Neural cell (in vitro differentiated cells): ENCODE measurements at regions not wholly inside any gene's neighbourhood (a gene's known extent, or its start where the extent isn't known, plus 50 kb on each side); places are given as distances from the start of the nearest gene placed in this dataset.

Source experiments
- H2AFZ ChIP-seq: fragments of 200-600, 300-800 bp; sonication (generic), shearing (Covaris generic); 2 replicates; pipeline ENCODE4 v1.6.0; 2014; ENCODE audit warnings: low read depth, mild to moderate bottlenecking, antibody characterized with exemption, low read length, moderate library complexity
- H3F3A ChIP-seq: fragments of 200-600 bp; shearing (Covaris generic); 2 replicates; pipeline ENCODE4 v1.6.1; 2016; ENCODE audit warnings: mild to moderate bottlenecking, moderate library complexity, mixed read lengths, antibody characterized with exemption, low read length; ENCODE audit not compliant: insufficient read depth, poor library complexity, severe bottlenecking
- H3K27ac ChIP-seq: fragments of 200-600, 300-800 bp; sonication (generic), shearing (Covaris generic); 2 replicates; pipeline ENCODE4 v1.5.1; 2014; ENCODE audit warnings: mild to moderate bottlenecking, low read length, moderate library complexity
- H3K27me3 ChIP-seq: fragments of 300-800, 200-600 bp; sonication (generic), shearing (Covaris generic); 2 replicates; pipeline ENCODE4 v1.6.0; 2014; ENCODE audit warnings: mild to moderate bottlenecking, low read depth, low read length, moderate library complexity; ENCODE audit not compliant: insufficient read depth
- H3K36me3 ChIP-seq: fragments of 300-800, 200-600 bp; sonication (generic), shearing (Covaris generic); 2 replicates; pipeline ENCODE4 v1.5.1; 2014; ENCODE audit warnings: mild to moderate bottlenecking, antibody characterized with exemption, low read length, moderate library complexity; ENCODE audit not compliant: insufficient read depth
- H3K4me2 ChIP-seq: fragments of 300-800, 200-600 bp; sonication (generic), shearing (Covaris generic); 2 replicates; pipeline ENCODE4 v1.6.0; 2014; ENCODE audit warnings: mild to moderate bottlenecking, low read length
- H3K4me3 ChIP-seq: fragments of 300-800, 200-600 bp; sonication (generic), shearing (Covaris generic); 2 replicates; pipeline ENCODE4 v1.5.1; 2014; ENCODE audit warnings: mild to moderate bottlenecking, low read length, moderate library complexity
- H3K79me2 ChIP-seq: fragments of 200-600 bp; shearing (Covaris generic); replicated peaks from 2 replicates; pipeline ENCODE4 v1.6.0; 2014; ENCODE audit warnings: mild to moderate bottlenecking, low read length, moderate library complexity; ENCODE audit not compliant: insufficient read depth
- H3K9ac ChIP-seq: fragments of 300-800, 200-600 bp; sonication (generic), shearing (Covaris generic); 2 replicates; pipeline ENCODE4 v1.6.1; 2016; ENCODE audit warnings: mild to moderate bottlenecking, low read length, mixed read lengths
- H3K9me2 ChIP-seq: fragments of 200-600 bp; shearing (Covaris generic); 2 replicates; pipeline ENCODE4 v1.6.1; 2016; ENCODE audit warnings: mild to moderate bottlenecking, low read length, mixed read lengths; ENCODE audit not compliant: insufficient read depth
- H3K9me3 ChIP-seq: fragments of 200-600, 300-800 bp; sonication (generic), shearing (Covaris generic); 2 replicates; pipeline ENCODE4 v1.6.1; 2016; ENCODE audit warnings: mild to moderate bottlenecking, mixed run types, low read length, moderate library complexity, mixed read lengths
- H4K20me1 ChIP-seq: fragments of 200-600 bp; shearing (Covaris generic); 2 replicates; pipeline ENCODE4 v1.6.1; 2016; ENCODE audit warnings: mild to moderate bottlenecking, mixed run types; ENCODE audit not compliant: insufficient read depth
- EP300 ChIP-seq: fragments of 450-650 bp; conservative IDR thresholded peaks from 2 replicates; pipeline ENCODE4 v1.6.1; 2014; ENCODE audit warnings: antibody characterized with exemption, mild to moderate bottlenecking, moderate library complexity; ENCODE audit not compliant: poor library complexity, severe bottlenecking
- EZH2 ChIP-seq: fragments of 200-600, 300-800 bp; shearing (Covaris generic), sonication (generic); IDR thresholded peaks from 2 replicates; pipeline ENCODE4 v1.6.1; 2014; ENCODE audit warnings: antibody characterized with exemption, low read length, borderline replicate concordance, mild to moderate bottlenecking; ENCODE audit not compliant: insufficient read depth, poor library complexity, severe bottlenecking
- MXI1 ChIP-seq: fragments of 450-650 bp; conservative IDR thresholded peaks from 2 replicates; pipeline ENCODE4 v1.6.1; 2014; ENCODE audit warnings: antibody characterized with exemption, mild to moderate bottlenecking; ENCODE audit not compliant: poor library complexity, severe bottlenecking
- POLR2AphosphoS5 ChIP-seq: IDR thresholded peaks from 2 replicates; pipeline ENCODE4 v1.6.1; 2012
- RAD21 ChIP-seq: fragments of 450-650 bp; conservative IDR thresholded peaks from 2 replicates; pipeline ENCODE4 v1.6.1; 2014; ENCODE audit warnings: antibody characterized with exemption, mild to moderate bottlenecking, moderate library complexity
- SMC3 ChIP-seq: fragments of 450-650 bp; conservative IDR thresholded peaks from 2 replicates; pipeline ENCODE4 v1.6.1; 2014; ENCODE audit warnings: antibody characterized with exemption, mild to moderate bottlenecking, moderate library complexity; ENCODE audit not compliant: poor library complexity
- TAF1 ChIP-seq: IDR thresholded peaks from 2 replicates; pipeline ENCODE4 v1.6.1; 2012; ENCODE audit warnings: low read depth
- TF ChIP-seq, protein P1 (sequence below): IDR thresholded peaks from 2 replicates; pipeline ENCODE4 v1.6.1; 2012; ENCODE audit warnings: borderline replicate concordance
- TF ChIP-seq, protein P2 (sequence below): fragments of 450-650 bp; IDR thresholded peaks from 2 replicates; pipeline ENCODE4 v1.5.1; 2014; ENCODE audit warnings: antibody characterized with exemption, mild to moderate bottlenecking, moderate library complexity; ENCODE audit not compliant: poor library complexity, severe bottlenecking

DNA sequence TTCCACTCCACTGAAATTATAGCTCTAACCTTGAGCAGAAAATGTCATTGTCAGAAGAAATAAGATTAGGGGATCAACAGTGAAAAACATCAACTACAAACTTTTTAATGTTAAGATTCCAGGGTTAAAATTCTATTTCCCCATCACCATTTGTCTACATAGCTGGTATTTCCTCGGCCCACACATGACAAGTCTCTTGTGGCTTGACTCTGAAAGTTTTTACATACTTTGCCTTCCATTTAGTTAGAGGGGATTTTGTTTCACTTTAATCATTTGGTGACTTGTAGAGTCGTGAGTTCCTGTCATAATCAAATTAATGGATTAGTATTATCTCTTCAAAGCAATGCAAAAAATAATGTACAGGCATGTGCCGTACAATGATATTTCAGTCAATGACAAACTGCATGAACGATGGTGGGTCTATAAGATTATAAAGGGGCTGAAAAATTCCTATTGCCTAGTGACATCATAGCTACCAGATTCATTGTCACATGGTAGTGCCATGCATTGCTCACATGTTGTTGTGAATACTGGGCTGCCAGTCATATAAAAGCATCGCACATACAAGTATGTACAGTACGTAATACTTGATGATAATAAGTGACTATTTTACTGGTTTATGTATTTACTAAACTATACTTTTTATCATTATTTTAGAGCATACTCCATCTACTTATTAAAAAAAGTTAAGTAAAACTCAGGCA lies 72.0 kb downstream of the ING2 start:
- Histone ChIP-seq H3K4me2 (no peak overlapping the region), H3K9me3 (no peaks in the 10 kb centered on the region)

DNA sequence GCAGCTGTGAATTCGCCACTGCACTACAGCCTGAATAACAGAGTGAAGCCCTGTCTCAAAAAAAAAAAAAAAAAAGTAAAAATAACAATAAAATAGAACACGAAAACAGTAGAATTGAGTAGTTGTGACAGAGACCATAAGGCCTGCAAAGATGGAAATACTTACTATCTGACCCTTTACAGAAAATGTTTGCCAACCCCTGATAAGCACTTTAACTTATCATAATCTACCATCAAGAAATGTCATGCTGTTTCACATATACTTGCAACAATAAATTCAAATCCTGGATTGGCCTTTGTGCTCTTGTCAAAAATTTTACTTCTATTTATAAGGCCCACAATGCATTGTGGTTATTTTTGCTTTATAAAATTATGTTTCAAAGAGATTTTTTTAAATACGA lies 75.5 kb downstream of the ING2 start:
- H3K4me2 ChIP-seq: no peak overlapping the region
- H3K27me3 ChIP-seq: no peaks in the 10 kb centered on the region
- no peaks in the 10 kb centered on the region for H3K9me2 ChIP-seq

More for the DNA sequence above, 72.0 kb downstream of the ING2 start:
- TF ChIP-seq TAF1 (no peak), SMC3 (no peak), MXI1 (no peak), RAD21 (no peak), POLR2AphosphoS5 (no peak)
- TF ChIP-seq, protein P1, sequence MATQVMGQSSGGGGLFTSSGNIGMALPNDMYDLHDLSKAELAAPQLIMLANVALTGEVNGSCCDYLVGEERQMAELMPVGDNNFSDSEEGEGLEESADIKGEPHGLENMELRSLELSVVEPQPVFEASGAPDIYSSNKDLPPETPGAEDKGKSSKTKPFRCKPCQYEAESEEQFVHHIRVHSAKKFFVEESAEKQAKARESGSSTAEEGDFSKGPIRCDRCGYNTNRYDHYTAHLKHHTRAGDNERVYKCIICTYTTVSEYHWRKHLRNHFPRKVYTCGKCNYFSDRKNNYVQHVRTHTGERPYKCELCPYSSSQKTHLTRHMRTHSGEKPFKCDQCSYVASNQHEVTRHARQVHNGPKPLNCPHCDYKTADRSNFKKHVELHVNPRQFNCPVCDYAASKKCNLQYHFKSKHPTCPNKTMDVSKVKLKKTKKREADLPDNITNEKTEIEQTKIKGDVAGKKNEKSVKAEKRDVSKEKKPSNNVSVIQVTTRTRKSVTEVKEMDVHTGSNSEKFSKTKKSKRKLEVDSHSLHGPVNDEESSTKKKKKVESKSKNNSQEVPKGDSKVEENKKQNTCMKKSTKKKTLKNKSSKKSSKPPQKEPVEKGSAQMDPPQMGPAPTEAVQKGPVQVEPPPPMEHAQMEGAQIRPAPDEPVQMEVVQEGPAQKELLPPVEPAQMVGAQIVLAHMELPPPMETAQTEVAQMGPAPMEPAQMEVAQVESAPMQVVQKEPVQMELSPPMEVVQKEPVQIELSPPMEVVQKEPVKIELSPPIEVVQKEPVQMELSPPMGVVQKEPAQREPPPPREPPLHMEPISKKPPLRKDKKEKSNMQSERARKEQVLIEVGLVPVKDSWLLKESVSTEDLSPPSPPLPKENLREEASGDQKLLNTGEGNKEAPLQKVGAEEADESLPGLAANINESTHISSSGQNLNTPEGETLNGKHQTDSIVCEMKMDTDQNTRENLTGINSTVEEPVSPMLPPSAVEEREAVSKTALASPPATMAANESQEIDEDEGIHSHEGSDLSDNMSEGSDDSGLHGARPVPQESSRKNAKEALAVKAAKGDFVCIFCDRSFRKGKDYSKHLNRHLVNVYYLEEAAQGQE: no peak
- TF ChIP-seq, protein P2, sequence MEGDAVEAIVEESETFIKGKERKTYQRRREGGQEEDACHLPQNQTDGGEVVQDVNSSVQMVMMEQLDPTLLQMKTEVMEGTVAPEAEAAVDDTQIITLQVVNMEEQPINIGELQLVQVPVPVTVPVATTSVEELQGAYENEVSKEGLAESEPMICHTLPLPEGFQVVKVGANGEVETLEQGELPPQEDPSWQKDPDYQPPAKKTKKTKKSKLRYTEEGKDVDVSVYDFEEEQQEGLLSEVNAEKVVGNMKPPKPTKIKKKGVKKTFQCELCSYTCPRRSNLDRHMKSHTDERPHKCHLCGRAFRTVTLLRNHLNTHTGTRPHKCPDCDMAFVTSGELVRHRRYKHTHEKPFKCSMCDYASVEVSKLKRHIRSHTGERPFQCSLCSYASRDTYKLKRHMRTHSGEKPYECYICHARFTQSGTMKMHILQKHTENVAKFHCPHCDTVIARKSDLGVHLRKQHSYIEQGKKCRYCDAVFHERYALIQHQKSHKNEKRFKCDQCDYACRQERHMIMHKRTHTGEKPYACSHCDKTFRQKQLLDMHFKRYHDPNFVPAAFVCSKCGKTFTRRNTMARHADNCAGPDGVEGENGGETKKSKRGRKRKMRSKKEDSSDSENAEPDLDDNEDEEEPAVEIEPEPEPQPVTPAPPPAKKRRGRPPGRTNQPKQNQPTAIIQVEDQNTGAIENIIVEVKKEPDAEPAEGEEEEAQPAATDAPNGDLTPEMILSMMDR: no peak
- H3K27me3 ChIP-seq: no peaks in the 10 kb centered on the region
- no peaks in the 10 kb centered on the region for H3K79me2 ChIP-seq
- H3K9me2 ChIP-seq: no peaks in the 10 kb centered on the region
- no peak overlapping the region for H3K9ac ChIP-seq
- no peaks in the 10 kb centered on the region for H3F3A ChIP-seq
- no peak overlapping the region for H3K27ac ChIP-seq
- no peak overlapping the region for H3K4me3 ChIP-seq
- no peaks in the 10 kb centered on the region for H4K20me1 ChIP-seq
- H3K36me3 ChIP-seq: no peaks in the 10 kb centered on the region
- no peak overlapping the region for H2AFZ ChIP-seq

More for the DNA sequence above, 75.5 kb downstream of the ING2 start:
- H3K9ac ChIP-seq: no peak overlapping the region
- H3K9me3 ChIP-seq: no peaks in the 10 kb centered on the region
- H3K79me2 ChIP-seq: no peaks in the 10 kb centered on the region
- no peaks in the 10 kb centered on the region for H4K20me1 ChIP-seq
- no peaks in the 10 kb centered on the region for H3F3A ChIP-seq
- H3K27ac ChIP-seq: no peak overlapping the region
- TF ChIP-seq EP300: no peak
- TF ChIP-seq, protein P2: no peak
- TF ChIP-seq, protein P1: no peak
- no peak for TF ChIP-seq MXI1
- TF ChIP-seq TAF1: no peak
- TF ChIP-seq EZH2: no peak
- TF ChIP-seq SMC3: no peak
- no peak for TF ChIP-seq POLR2AphosphoS5
- TF ChIP-seq RAD21: no peak
- no peak overlapping the region for H3K4me3 ChIP-seq
- no peak overlapping the region for H2AFZ ChIP-seq
- H3K36me3 ChIP-seq: no peaks in the 10 kb centered on the region
